LNCaP clone FGC (cell line): ENCODE measurements at regions not wholly inside any gene's neighbourhood (a gene's known extent, or its start where the extent isn't known, plus 50 kb on each side); places are given as distances from the start of the nearest gene placed in this dataset.

Experiments used
- DNase-seq: peaks from one replicate; pipeline ENCODE4 v3.0.0-alpha.2; 2011; ENCODE audit warnings: low read depth
- H3K4me3 ChIP-seq: 2 replicates; pipeline ENCODE4 v1.5.1; 2011; ENCODE audit warnings: mild to moderate bottlenecking, low read depth, low read length, control low read depth
- TF ChIP-seq, protein P1 (sequence below): IDR thresholded peaks from 2 replicates; pipeline ENCODE4 v1.5.1; 2012; ENCODE audit warnings: mild to moderate bottlenecking; ENCODE audit not compliant: control insufficient read depth, insufficient read depth; ENCODE audit errors: extremely low read depth

DNA sequence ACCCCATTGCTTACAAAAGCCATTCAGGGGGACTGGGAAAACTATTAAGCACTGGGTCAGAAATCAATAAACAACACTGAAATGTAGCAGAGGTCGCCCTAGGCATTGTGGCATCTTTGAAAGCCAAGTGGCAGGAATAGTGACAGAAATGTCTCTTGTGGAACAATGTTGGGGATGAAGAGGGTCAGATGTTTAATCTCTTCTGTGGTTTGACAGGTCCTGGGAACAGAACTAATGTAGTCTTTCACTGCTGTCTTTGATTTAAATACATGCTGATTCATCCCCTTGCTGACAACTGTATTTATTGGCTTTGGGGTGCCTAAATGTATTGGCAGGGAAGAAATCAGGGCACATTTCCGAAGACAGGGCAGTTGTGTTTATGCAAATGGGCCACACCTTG is 194.8 kb downstream of the ATG4C start:
- H3K4me3 ChIP-seq, result no peak overlapping the region
- TF ChIP-seq, protein P1, sequence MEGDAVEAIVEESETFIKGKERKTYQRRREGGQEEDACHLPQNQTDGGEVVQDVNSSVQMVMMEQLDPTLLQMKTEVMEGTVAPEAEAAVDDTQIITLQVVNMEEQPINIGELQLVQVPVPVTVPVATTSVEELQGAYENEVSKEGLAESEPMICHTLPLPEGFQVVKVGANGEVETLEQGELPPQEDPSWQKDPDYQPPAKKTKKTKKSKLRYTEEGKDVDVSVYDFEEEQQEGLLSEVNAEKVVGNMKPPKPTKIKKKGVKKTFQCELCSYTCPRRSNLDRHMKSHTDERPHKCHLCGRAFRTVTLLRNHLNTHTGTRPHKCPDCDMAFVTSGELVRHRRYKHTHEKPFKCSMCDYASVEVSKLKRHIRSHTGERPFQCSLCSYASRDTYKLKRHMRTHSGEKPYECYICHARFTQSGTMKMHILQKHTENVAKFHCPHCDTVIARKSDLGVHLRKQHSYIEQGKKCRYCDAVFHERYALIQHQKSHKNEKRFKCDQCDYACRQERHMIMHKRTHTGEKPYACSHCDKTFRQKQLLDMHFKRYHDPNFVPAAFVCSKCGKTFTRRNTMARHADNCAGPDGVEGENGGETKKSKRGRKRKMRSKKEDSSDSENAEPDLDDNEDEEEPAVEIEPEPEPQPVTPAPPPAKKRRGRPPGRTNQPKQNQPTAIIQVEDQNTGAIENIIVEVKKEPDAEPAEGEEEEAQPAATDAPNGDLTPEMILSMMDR, result no peak
- no peak for DNase-seq

DNA sequence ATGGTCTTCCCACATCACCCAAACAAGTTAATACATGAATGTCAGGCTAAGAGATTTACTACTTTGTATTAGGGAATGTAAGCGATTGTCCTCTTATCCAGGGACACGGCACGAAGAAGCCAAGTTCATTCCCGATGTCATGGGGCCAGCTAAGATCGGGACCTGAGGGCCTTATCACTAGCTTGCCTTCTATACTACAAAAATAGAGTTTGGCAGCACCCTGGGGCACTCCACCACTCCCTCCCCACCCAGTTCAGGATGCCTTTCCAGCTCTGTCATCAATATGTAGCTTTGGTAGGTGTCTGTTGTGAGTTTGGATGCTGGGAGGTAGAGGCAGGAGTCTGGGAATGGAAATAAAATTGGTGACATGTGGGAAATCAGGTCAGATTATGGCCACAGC is 197.5 kb downstream of the ATG4C start:
- DNase-seq, result no peak
- TF ChIP-seq, protein P1, result no peak
- no peak overlapping the region for H3K4me3 ChIP-seq

DNA sequence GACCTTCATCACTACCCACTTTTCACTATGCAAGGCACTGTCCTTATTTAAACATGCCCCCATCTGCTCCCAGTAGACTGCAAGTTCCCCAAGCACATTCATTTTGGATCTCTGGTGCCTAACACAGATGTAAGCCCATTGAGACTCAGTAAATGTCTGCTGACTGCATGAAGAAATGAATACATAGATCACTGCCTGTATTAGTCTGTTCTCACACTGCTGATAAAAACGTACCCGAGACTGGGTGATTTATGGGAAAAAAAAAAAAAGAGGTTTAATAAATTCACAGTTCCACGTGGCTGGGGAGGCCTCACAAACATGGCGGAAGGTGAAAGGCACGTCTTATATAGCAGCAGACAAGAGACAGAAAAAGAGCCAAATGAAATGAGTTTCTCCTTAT is 204.9 kb downstream of the ATG4C start:
- H3K4me3 ChIP-seq, result no peak overlapping the region
- no peak for DNase-seq
- TF ChIP-seq, protein P1, result no peak

DNA sequence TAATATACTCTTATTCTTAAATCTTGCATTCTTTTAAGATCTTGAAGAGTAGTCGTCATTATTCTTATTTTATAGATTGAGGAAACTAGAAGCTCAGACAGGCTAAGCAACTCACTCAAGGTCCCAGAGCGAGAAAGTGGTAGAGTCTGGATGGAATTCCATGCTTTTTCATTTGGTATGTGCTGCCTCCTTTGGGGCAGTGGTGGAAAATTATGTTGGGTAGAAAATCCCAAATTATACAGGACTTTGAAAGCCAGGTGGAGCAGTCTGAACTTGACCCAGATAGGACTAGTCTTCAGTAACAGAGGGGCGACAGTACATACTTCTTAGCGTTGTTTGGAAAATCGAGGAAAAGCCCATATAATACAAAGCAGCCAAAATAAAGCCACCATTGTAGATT is 205.6 kb downstream of the ATG4C start:
- DNase-seq, result no peak
- no peak overlapping the region for H3K4me3 ChIP-seq
- TF ChIP-seq, protein P1, result peak; percentile 43

DNA sequence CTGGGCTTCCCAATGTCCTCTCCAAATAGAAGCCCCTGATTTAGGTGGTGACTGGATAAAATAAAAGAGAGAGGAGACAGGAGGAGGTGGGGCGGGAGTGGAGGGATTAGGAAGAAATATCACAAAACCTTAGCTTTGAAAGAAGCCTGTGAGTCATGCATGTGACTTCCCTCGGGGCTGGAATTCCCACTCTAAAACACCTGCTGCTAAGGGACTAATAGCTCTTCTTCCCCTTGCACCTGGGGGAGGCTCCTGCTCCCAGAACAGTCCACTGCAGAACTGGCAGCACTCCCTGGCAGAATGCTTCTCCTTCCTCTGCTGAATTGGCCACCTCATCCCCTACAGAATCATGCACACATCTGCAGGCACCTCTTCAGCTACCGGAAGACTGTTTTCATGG is 207.2 kb downstream of the ATG4C start:
- no peak for DNase-seq
- no peak overlapping the region for H3K4me3 ChIP-seq
- TF ChIP-seq, protein P1, result no peak

DNA sequence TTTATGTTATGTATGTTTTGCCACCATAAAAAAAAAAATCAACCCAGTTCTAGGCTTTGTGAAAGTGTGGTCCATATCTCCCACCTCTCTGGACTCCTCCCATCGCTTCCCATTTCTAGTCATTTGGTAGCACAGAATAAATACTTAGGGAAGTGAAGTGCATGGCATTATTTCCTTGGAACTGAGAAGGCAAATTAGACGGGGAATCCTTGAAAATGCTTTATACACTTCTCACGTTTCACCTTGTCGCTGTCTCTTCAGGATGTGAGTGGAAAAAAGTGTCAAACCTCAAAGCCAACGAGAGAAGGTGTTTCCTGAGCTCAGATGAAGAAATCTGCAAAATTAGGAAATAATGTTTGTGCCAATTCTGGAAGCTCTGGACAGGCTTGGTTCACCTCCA is 209.9 kb downstream of the ATG4C start:
- TF ChIP-seq, protein P1, result no peak
- no peak overlapping the region for H3K4me3 ChIP-seq
- no peak for DNase-seq

DNA sequence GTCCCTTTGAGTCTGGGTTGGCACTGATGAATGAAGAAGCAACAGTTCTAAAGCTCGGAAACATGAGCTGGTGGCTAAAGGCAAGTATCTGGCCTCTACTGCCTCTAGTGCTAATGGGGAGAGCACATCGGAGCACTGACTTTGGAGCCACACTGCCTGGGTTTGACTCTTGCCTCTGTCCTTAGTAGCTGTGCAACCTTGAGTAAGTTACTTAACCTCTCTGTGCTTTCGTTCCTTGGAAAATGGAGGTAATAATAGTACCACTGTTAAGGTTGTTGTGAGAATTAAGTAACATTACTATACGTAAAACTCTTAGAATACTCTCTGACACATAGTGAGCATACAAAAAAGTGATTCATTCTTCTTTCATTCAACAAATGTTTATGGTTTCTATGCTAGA is 211.2 kb downstream of the ATG4C start:
- TF ChIP-seq, protein P1, result no peak

More for the DNA sequence above, 211.2 kb downstream of the ATG4C start:
- no peak overlapping the region for H3K4me3 ChIP-seq
- no peak for DNase-seq
